GM21526 (cell line): ENCODE measurements at regions not wholly inside any gene's neighbourhood (a gene's known extent, or its start where the extent isn't known, plus 50 kb on each side); places are given as distances from the start of the nearest gene placed in this dataset.
A peak's percentile ranks its signal among the peaks of the same experiment; 100 is the strongest.
"Not testable (repeated sequence)": the region's sequence is repeated elsewhere in the genome, so short reads cannot be mapped to it uniquely, and the experiment has no call there.

ENCODE experiments used
- ATAC-seq: cut with Tn5 transposase; IDR thresholded peaks from one replicate; pipeline ENCODE4 v1.9.1; 2021; ENCODE audit warnings: moderate library complexity; ENCODE audit not compliant: unreplicated experiment, low FRiP score

DNA sequence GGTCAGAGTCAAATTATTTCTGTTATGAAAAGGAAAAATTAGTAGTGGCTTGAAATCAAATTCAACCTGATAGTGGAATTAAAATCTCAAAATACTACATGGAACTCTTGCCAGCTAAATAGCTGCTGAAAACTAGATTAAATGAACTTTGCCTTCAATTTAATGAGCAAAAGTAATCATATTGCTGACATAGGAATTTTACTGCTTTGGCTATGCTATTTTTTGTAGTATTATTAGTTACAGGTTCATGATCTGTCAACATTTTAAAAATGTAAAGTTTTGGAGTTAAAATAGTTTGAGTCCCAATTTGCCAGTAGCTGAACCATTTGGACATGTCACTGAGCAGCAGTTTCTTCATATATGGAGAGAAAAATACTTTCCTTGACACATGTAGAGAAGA, 81.4 kb downstream of the RERGL start:
- no peak for ATAC-seq

DNA sequence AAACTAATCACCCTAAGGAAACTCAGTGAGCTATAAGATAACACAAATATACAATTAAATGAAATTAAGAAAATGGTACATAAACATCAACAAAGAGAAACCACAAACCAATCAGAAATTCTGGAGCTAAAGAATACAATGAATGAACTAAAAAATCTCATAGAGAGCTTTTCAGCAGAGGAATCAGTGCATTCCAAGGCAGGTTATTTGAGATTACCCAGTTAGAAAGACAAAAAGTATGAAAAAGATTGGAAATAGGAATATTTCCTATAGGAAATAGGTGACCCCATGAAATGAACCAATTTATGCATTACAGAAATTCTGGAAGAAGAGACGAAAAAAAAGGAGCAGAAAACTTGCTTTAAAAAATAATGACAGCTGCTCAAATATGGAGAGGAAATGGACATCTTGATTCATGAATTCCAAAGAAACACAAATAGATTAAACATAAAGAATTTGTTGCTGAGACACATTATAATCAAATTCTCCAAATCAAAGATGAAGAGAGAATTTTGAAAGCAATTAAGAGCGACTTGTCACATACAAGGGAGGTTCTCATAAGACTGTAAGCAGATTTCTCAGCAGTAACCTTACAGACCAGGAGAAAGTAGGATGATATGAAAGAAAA, 90.7 kb downstream of the RERGL start:
- no peak for ATAC-seq

DNA sequence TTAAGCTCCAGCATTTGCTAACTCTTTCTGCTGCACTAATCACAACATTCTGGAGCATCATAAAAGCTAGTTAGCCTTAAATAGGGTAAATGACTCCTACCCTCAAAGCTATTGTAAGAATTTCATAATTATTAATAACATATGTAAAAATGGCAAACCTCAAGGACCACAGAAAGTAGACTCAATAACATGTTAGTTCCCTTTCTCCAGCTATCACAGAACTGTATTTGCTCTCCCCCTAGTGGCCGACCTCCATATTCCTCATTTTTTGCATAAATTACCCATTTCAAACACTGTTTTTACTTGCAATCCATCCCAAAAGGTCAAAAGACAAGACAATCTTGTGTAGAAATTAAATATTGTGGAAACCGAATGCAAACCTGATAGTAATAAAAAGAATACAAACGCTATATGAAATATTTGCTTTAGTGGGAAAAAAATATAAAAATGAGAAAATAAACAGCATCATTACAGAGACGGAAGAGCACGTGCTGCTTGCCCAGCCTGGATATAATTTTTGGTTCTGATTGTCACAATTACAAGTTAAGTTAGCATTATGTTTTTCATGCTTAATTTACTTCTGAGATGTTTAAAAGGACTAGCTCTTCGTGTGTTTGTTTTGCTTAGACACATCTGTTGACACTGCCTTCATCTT, 97.9 kb downstream of the RERGL start:
- ATAC-seq = peak; percentile 93

DNA sequence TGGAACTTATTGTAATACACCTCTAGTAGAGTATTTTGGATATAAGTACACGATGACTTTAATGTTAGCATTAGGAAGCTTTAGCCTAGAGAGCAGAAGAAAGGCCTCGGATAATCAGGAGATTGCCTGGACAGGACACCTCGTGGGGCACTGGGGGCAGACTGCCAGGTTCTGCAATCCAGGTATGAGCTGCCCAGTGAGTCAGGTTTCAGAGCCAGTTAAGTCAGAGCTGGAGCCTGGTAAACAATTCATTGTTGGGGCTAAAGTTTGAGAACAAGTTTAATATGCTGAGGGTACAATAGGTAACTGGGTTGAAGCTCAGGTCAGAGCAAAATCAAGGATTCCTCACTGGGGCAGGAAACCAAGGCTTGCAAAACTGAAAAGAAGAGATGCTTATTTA, 107.4 kb downstream of the RERGL start:
- ATAC-seq = no peak

DNA sequence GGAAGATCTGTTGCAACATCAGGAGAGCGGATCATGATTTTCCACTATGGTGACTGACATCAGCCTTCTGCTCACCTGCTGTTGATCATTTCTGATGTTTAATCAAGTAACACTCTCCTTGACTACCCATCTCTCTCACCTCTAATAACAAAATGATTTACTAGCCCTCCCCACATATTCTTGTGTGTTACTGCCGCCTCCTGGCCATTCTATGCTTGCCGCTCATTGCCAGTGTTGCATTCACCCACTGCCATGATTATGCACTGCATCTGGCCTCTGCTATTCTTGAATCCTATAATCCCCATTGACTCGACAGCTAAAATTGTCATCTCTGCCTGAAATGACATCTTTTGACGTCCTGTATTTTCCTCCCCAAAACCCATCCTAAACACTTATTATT, 113.8 kb downstream of the RERGL start:
- ATAC-seq = no peak

DNA sequence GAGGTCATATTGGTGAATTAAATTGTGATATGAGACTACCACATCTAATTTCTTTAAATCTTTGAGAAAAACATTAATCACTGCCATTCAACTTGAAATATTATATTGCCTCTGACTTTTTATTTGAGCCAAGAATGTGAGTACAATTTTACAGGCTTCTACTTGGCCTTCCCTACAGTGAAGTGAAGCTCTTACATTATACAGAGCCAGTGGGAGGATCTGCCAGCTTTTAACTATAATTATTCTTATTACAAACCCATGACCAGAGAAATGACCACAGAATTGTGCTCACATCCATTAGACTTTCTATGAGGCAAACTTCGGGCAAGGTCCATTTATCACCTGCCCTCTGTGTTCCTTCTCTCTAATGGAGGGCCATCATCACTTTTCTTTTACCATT, 114.2 kb downstream of the RERGL start:
- no peak for ATAC-seq

DNA sequence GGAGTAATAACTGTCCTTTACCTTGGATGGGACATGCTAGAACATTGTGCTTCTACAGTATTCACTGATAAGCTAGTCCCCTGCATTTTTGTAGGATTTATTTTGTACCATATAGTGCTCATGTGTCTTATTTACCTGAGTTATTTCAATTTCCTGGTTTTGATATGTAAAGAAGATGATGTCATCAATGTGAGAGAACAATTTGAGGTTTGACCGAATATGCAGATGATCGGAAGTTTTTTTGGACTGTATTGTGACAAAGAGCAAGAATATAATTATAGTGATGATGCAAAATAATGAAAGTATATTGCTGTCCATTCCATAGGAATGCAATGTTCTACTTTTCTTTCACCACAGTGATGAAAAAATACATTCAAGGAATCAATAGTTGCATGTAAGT, 114.8 kb downstream of the RERGL start:
- ATAC-seq = no peak

DNA sequence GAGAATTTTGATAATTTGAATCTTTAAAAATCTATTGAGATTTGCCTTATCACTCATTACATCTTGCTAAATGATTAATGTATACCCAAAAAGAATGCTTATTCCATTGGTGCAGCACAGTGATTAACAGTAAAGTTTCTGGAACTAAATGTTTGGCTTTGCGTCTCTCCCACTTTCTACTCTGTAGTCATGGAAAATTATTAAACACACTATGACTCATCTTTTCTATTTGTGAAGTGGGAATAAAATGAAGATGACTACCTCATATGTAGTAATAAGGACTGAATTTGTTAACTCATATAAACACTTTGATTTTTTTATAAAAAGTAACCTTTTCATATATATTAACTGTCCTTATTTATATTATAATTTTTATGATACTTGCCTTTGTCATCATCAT, 118.1 kb downstream of the RERGL start:
- no peak for ATAC-seq

DNA sequence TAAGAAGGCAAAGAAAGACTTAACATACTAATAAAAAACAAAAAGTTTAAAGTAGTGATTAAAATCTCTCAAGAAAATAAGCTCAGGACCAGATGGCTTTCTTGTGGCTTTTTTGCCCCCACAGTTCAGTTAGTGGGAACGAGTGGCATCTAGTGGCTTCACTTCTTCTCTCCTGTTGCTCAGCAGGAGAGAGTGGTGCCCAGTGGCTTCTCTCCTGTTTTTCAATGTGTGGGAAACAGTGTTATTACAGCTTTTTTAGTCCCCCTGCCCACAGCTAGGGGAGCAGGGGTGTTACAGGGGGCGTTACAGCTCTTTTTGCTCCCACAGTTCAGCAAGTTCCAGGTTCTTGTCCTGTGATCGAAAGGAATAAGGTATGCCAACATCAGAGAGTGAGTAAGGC, 135.2 kb downstream of the RERGL start:
- ATAC-seq = no peak

DNA sequence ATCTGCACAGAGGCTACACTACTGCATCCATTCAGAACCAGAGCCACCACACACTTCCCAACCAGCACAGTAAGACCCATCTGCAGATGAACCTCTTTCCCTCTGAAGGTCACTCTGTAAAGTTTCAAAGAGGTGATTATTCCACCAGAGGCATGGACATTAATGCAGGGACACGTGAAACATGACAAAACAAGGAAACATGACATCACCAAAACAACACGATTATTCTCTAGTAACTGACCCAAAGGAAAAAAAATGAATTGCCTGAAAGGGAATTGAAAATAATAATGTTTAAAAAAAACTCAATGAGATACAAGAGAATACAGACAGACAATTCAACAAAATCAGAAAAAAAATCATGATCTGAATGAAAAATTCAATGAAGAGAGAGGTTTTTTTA, 139.1 kb downstream of the RERGL start:
- ATAC-seq = no peak

DNA sequence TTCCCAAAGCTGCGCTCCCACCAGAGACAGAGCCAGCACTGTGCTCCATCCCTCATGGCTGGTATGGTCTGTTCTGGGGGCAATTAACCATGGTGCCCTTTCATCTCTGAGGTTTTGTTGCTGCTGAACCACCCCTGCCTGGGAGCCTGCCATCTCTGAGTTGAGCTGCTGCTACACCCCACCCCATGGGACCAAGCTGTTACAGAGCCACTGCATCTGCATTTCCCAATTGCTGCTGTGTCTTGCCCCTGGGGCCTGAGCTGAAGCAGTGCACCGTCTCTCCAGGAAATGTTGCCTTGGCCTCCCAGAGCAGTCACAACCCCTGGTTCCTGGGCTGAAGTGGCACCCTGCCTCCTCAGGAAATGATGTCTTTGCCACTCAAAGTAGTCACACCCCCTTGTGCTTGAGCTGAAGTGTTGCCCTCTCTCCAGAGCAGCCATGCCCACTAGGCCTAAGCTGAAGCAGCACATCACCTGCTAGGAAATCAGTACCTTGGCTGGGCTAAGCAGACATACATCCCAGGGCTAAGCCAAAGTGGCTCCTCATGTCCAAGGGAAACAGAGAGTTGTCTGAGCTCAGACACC, 140.3 kb downstream of the RERGL start:
- no peak for ATAC-seq

DNA sequence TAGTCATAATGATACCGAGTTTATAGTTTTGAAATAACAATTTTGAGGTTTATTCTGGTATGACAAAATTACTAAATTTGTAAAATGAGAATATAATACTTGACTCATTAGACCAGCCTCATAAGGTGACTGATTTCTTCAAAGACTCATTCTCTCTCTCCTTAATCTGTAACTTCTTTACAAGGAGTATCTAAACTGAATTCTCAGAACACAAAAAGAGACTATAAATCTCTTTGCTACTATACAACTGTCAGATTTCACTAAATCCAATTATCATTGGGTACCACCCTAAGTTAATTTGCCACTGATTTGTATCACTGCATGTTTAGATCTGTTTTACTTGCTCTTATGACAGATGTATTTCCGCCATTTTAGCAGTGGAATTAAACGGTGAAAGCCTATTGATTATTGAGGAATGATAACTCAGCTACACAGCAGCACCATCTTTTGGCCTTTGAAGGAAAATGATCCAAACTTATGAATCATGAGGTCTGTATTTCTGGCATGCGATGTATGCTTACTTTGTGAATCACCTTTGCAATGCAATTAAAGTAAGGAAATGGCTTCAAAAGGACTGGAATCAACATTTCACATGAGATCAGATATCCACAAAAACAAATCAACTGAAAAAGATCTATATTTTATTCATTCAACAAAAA, 161.2 kb downstream of the RERGL start:
- ATAC-seq = no peak

DNA sequence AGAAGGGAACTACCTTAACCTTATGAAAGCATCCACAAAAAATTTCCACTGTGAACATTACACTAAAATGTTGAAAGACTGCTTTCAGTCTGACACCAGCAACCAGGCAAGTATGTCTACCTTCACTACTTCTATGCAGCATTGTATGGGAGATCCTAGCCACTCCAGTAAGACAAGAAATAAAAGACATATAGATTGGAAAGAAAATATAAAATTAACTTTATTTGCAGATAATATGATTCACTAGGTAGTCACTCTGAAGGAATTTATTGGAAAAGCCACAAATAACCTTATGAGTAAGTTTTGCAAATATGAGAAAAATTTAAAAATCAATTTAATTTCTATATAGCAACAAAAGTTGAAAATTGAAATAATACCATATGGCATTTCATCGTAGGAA, 172.0 kb downstream of the RERGL start:
- ATAC-seq = no peak

DNA sequence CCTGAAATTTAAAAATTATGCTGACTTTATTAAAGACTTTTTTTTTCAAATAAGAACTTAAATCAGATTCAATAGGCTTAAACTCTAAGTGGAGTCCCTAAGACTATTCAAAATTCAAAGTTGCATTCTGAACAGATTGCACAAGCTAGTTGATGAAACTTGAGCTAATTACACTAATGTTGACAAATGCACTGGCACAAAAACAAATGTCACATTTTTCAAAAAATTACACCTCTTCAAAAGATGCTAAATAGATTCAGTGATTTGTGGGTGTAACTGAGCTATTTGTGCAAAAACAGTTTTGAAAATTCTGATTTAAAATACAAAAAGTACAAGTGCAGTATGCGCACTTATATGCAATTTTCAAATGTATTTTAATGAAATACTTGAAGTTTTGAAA, 205.4 kb downstream of the RERGL start:
- ATAC-seq = no peak

DNA sequence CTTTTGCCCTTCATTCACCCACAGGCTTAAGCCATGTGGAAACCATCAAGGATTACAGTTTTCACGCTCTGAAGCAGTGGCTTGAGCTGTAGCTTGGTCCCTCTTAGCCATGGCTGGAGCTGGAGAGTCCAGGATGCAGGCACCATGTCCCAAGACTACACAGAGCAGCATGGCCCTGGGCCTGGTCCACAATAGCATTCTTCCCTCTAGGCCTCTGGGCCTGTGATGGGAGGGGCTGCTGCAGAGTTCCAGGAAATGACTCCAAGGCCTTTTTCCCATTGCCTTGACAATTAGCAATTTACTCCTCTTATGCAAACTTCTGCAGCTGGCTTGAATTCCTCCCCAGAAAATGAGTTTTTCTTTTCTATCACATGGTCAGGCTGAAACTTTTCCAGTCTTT, 211.3 kb downstream of the RERGL start:
- no peak for ATAC-seq

DNA sequence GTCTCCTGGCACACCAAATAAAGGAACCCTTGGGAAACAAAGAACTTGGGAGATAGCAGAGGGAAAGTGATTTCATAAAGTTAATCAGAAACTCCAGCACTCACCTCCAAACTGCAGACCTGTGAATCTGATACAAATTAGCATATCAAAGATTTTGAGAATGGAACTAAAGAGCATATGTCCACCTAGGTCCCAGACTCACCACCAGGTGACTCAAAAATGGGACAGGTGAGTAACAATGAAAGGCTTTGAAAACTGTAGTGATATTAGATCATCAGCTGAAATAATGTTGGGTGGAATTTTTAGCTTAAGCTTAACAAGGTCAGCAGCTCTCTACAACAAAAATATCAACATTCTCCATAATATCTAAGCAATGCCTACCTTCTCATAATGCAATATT, 214.8 kb downstream of the RERGL start:
- no peak for ATAC-seq

DNA sequence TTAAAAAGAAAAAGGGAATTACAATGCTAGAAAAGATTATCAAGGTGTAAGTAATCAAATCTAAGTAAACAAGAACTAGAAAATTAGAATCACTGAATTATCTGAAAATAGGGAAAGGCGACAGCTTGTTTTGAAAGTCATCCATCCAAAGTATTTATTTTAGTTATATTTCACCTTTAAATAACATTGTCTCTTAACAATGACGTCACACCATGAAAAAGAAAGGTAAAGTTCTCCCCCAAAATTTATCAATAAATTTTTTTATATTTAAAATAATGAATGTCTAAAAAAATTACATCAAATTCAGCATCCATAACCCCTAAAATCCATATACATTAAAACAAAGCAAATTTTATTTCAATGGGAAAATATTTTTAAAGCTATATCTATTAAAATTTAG, 223.2 kb downstream of the RERGL start:
- no peak for ATAC-seq

DNA sequence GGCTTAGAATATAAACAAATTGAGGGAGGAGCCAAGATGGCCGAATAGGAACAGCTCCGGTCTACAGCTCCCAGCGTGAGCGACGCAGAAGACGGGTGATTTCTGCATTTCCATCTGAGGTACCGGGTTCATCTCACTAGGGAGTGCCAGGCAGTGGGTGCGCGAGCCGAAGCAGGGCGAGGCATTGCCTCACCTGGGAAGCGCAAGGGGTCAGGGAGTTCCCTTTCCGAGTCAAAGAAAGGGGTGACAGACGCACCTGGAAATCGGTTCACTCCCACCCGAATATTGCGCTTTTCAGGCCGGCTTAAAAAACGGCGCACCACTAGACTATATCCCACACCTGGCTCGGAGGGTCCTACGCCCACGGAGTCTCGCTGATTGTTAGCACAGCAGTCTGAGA, 234.4 kb downstream of the RERGL start:
- ATAC-seq = not testable (repeated sequence)

DNA sequence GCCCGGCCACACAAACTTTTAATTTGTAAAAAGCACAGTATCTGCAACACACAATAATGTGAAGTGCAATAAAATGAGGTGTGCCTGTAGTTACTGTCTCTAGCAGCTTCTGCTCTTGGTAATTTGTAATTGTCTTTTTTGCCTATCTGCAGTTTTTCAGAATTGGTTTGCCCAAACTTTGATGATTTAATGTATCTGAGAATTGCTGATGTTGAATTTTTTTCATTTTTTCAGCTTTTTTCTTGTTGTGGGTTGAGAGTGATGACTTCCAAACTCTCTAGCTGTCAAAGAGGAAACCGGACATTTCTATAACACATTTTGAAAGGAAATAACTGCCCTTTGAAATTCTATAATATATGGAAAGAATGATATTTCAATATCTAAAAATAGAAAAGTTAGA, 236.9 kb downstream of the RERGL start:
- ATAC-seq = no peak

DNA sequence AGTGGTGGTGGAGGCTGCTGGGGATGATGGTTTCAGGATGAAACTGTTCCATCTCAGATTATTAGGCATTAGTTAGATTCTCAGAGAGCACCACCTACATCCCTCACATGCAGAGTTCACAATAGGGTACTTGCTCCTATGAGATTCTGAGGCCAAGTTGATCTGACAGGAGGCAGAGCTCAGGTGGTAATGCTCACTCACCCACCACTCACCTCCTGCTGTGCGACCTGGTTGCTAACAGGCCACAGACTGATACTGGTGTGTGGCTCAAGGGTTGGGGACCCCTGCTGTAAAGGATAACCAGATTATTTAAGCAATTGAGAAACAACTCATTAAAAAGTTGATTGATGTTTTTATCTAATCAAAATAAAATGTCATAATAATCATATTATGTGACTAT, 248.5 kb downstream of the RERGL start:
- ATAC-seq = no peak

DNA sequence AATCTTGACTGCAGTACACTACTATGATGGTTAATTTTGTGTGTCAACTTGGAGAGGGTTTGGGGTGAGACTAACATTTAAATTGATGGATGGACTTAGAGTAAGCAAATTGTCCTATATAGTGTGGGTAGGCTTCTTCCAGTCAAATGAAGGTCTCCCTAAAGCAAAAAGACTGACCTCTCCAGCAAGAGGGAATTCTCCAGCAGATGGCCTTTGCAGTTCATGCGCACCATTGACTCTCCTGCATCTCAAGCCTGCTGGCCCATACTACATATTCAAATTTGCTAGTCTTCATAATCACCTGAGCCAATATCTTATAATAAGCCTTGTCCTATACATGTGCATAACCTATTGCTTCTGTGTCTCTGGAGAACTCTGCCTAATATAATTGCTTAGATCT, 260.2 kb downstream of the RERGL start:
- ATAC-seq = no peak

DNA sequence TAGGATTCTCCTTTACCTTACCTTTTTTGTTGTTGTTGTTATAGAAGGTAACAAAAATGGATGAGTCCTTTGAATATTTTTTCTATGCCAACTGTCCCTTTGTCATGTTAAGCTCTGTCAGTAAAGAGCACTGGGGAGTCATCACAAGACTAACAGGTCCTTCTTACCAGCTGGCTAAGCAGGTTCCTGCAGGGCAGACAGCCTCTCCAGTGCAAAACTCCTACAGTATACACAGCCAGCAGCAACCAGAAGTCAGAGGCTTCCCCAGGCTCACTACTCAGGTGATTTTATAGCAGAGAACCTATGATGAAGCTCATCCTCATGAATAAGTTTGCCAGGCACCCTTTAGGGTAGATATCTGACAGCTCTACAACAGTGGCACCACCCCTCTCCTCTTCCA, 271.1 kb downstream of the RERGL start:
- no peak for ATAC-seq
